Fibroblast of the aortic adventitia (primary cell): ENCODE measurements at regions not wholly inside any gene's neighbourhood (a gene's known extent, or its start where the extent isn't known, plus 50 kb on each side); places are given as distances from the start of the nearest gene placed in this dataset. TPM values are rescaled to one million over a fixed set of nuclear protein-coding genes. Genes with fewer than 3 reads are reported as not detected.
A peak's percentile ranks its signal among the peaks of the same experiment; 100 is the strongest.

Experiments
- DNase-seq: peaks from one replicate; pipeline ENCODE4 v3.0.0-alpha.2; 2010; ENCODE audit warnings: low read depth
- H3K4me3 ChIP-seq: 2 replicates; pipeline ENCODE4 v1.5.1; 2011; ENCODE audit warnings: low read depth, mild to moderate bottlenecking, control low read depth, low read length, moderate library complexity
- small RNA-seq: library from RNA; depleted of rRNA; stranded (forward); fragments of <200 nt; gene quantifications from one replicate; pipeline ENCODE3, GENCODE V24; 2012
- TF ChIP-seq, protein P1 (sequence below): IDR thresholded peaks from 2 replicates; pipeline ENCODE4 v1.5.1; 2011; ENCODE audit warnings: mild to moderate bottlenecking, low read length, control low read depth, inconsistent platforms; ENCODE audit not compliant: insufficient read depth

- TF ChIP-seq, protein P1, sequence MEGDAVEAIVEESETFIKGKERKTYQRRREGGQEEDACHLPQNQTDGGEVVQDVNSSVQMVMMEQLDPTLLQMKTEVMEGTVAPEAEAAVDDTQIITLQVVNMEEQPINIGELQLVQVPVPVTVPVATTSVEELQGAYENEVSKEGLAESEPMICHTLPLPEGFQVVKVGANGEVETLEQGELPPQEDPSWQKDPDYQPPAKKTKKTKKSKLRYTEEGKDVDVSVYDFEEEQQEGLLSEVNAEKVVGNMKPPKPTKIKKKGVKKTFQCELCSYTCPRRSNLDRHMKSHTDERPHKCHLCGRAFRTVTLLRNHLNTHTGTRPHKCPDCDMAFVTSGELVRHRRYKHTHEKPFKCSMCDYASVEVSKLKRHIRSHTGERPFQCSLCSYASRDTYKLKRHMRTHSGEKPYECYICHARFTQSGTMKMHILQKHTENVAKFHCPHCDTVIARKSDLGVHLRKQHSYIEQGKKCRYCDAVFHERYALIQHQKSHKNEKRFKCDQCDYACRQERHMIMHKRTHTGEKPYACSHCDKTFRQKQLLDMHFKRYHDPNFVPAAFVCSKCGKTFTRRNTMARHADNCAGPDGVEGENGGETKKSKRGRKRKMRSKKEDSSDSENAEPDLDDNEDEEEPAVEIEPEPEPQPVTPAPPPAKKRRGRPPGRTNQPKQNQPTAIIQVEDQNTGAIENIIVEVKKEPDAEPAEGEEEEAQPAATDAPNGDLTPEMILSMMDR, result no peak
- H3K4me3 ChIP-seq, result no peak overlapping the region
- DNase-seq, result peak; percentile 61
These were observed 353.6 kb downstream of the LRFN5 start for GRCh38 chr14:41960281-41960680.

GRCh38 chr14:41957459-41957858 is 350.8 kb downstream of the LRFN5 start:
- H3K4me3 ChIP-seq, result no peak overlapping the region
- TF ChIP-seq, protein P1, result no peak
- no peak for DNase-seq

Small RNA genes in the stretch of these regions (small RNA-seq; reads per million reads assigned to genes)
- gene AL163153.1 (not detected), gene AL358913.1 (not detected), gene AL442163.3 (not detected)
